ENCODE measurements at regions not wholly inside any gene's neighbourhood (a gene's known extent, or its start where the extent isn't known, plus 50 kb on each side); places are given as distances from the start of the nearest gene placed in this dataset.

DNA sequence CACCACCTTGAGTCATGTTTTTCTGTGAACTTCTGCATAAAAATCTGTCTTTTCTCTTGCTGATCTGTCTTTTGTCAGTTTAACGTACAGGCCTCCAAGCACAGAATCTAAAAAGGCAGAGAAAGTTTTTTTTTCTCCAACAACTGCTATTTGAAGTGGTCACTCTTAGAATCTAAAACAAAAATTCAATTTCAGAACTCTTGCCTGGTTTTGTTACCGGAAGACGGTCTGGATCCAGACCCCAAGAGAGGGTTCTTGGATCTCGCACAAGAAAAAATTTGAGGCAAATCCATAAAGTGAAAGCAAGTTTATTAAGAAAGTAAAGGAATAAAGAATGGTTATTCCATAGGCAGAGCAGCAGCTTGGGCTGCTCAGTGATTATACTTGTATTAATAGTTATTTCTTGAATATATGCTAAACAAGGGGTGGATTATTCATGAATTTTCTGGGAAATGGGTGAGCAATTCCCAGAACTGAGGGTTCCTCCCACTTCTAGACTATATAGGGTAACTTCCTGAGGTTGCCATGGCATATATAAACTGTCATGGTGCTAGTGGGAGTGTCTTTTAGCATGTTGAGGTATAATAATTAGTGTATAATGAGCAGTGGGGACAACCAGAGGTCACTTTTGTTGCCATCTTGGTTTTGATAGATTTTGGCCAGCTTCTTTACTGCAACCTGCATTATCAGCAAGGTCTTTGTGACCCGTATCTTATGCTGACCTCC is 150.0 kb upstream of the PLEKHA5 start:
- no peak for DNase-seq

DNA sequence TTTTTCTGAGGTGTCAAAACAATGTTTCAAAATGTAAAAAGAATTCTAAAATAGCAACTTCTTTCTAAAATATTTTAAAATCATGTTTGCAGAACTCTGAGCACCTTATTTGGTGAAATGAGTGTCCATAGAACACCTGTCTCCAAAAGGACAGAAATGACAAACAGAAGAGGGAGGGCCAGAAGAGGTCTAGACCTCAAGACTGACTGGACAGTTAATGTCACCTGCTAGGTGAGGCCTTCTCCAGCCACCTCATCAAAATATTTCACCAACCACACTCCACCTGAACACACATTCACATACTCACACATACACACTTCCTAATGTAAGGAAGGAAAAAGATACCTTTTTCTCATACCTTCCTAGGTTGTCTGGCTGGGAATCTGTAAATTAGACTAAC is 147.8 kb upstream of the PLEKHA5 start:
- DNase-seq, result no peak

GRCh38 chr12:18982226-18982949 is 147.1 kb upstream of the PLEKHA5 start:
- no peak for DNase-seq

DNA sequence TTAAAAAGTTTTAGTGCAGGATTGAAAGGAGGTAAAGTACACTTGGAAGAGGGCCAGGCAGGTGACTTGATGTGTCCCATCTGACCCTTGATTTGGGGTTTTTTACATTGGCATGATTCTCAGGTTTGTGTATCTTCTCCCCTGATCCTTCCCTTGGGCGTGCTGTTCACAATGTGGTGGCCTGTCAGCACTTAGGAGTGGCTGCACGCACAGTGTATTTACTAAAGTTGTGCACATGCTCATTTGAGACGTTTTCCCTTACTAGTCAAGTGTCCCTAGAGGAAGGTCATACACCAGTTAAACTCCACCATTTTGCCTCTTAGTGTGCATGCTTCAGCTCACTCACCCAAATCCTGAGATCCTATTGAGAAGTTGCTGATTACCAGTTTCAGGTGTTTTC is 145.7 kb upstream of the PLEKHA5 start:
- no peak for DNase-seq

DNA sequence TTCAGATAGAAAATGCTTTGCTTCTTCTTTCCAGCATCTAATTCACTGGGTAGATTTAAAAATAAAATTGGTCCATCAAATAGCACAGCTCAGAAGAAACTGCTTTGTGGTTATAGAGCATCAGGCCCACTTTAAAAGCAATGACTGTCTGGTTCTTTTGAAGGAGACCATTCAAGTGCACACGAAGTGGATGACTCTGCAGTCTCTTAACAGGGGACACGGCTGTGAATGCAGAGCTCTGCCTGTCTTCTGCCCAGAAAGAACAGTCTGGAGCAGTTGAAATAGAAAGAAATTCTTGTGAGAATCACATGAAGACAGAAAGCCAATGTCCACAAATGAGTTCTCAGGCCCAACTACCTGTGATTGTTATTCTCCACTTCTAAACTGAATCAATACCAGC is 138.7 kb upstream of the PLEKHA5 start:
- no peak for DNase-seq

GRCh38 chr12:18992336-18992735 is 137.2 kb upstream of the PLEKHA5 start:
- no peak for DNase-seq

DNA sequence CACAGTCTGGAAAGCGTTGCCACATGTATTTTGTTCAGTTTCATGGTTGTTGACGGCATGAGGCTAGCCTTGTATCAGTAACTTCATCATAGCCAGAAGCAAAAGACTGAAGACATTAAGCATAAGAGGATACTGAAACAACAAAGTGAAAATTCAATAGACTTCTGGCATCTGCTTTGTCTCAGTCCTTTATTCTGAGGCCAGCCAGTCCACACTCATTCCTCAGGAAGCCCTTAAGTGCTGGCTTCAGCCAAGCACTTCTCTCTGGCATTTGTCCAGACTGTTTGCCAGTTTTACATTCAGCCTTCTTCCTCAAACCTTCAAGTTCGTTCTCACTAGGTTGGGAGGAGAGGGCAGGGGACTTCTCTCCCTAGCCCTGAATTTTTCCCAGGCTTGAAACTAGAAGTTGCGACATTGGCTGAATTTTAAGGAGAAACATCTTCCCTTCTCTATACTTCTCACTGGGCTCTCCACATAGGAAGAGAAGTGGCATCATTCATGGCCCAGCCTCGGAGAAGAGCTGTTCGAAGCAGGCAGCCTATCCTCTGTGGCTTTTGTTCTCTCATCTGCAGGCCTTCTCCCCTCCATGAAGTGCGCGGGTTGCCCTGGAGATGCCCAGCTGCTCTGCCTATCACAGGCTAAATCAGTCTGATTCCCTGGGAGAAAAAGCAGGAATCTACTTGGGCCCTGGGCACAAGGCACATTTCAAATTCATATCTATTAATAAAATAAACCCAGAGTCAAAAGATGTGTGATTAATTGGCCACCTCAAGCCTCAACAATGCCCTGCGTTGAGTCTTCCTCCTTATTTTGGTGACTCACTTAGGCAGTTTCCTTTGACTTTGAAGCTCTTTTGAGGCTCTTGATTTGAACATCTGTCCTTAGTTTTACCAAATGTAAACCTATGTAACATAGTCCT is 130.9 kb upstream of the PLEKHA5 start:
- DNase-seq, result no peak

GRCh38 chr12:19000836-19001235 is 128.7 kb upstream of the PLEKHA5 start:
- DNase-seq, result no peak

GRCh38 chr12:19002216-19002615 is 127.3 kb upstream of the PLEKHA5 start:
- no peak for DNase-seq

GRCh38 chr12:19003141-19003540 is 126.4 kb upstream of the PLEKHA5 start:
- no peak for DNase-seq

- DNase-seq, result no peak
These were observed 125.4 kb upstream of the PLEKHA5 start for GRCh38 chr12:19003987-19004619.

DNA sequence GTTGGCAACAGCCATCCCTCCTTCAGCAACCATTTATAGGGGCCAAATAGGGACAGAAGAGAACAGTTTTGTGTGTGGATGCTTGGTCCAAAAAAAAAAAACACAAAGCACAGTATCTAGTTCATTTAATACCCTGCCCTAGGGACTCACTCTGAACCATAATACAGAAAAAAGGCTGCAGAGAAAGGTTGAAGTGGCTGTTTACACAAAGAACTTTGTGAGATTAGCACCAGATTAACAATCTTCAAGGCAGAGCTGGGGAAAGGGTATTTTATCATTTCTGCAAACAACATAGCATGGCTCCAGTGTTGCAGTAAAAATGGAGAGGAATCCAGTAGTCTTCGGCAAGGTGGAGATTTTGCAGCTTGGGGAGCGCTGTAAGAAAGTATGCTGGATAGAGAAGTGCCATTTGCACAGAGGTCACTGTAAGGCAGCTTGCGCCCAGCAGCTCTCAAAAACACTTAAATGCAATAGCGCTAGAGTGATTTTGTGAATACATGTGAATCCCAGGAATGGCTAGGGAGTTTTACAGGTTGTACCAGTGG is 124.2 kb upstream of the PLEKHA5 start:
- no peak for DNase-seq

DNA sequence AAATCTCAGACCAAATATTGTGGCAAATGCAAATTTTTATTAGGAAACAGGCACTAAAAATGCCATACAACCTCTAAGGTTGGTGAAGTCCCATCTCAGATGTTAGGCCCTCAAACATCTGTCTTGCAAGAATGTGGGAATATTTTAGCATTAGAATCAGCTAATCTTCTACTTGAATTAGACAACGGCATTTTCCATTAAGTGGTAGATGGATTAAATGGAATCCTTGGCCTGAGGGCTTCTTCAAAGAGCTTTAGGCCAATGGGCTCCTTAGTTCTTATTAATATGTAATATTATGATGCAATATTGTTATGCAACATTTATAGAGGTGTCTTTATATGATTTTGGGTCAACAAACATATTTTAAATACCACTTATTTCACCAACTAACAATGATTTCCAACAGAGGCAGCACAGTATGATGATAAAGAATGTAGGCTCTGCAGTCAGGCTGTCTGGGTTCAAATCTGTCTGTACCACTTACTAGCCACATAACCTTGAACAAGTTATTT is 122.9 kb upstream of the PLEKHA5 start:
- DNase-seq, result no peak

DNA sequence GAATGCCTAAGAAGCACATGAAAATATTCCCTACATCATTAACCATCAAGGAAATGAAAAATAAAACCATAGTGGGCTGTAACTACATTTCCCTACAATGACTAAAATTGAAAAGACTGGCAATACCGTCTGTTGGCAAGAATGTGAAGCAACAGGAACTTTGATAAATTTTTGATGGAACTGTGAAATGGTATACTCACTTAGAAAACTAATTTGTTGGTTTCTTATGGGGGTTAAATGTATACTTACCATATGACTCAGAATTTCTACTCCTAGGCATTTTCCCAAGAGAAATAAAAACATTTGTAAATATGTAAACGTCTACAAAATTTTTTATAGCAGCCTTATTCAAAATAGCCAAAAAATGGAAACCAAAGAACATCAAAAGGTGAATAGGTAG is 121.4 kb upstream of the PLEKHA5 start:
- DNase-seq, result no peak

GRCh38 chr12:19010087-19010486 is 119.4 kb upstream of the PLEKHA5 start:
- DNase-seq, result no peak

- no peak for DNase-seq
These were observed 118.8 kb upstream of the PLEKHA5 start for GRCh38 chr12:19010726-19011125.

- DNase-seq, result no peak
These were observed 116.6 kb upstream of the PLEKHA5 start for GRCh38 chr12:19012965-19013364.

- no peak for DNase-seq
These were observed 115.3 kb upstream of the PLEKHA5 start for GRCh38 chr12:19014240-19014639.

DNA sequence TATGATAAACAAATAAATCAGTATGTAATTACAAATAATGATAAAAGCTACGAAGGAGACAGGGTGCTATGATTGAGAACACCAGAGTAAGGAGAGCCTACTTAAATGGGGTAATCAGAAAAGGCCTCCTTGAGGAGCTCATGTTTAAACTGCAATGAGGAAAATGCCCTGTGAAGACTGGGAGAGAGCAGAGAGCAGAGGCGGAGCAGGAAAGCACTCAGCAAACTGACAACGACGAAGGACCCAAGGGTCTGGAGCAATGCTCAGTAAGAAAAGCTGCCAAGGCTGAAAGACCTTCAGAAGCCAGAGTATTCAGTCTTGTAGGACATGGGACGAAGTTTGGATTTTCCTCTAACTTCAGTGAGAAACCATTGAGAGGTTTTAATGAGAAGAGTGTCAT is 114.2 kb upstream of the PLEKHA5 start:
- DNase-seq, result no peak

GRCh38 chr12:19018302-19018970 is 111.1 kb upstream of the PLEKHA5 start:
- DNase-seq, result no peak

DNA sequence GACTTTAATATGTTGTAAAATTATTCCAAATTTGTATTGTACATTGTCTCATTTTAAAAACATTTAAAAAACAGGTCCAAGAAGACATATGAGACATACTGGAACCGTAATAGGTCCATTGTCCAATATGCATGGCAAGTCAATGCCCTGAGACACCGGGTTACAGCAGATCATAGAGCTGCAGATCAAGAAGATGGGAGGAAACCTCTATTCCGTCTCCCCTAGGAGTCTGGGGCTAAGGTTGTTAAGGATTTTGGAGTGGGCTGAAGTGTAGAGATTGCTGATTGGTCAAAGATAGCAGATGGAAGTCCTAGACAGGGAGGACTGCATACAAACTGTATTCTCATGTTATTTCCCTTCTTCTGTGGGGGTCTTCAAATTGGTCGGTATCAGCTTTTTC is 108.3 kb upstream of the PLEKHA5 start:
- DNase-seq, result no peak

DNA sequence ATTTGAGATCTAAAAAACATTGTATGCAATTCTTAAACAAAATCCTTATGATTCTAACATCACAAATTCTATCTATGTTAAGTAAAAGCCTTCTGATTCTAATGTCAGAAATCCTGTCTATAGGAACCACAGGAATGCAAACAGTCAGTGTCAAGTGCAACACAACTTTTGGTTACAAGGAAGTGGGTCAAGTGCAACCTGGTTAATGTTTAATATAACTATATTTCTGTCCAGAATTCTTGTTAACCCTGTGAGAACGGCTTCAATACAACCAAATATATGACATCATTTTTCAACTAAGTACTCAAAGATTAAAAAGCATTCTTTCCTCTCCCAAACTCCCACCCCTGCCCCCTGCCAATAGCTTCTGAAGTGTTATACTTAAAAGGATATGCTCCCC is 107.9 kb upstream of the PLEKHA5 start:
- no peak for DNase-seq
